HG03135 (cell line): ENCODE measurements at regions not wholly inside any gene's neighbourhood (a gene's known extent, or its start where the extent isn't known, plus 50 kb on each side); places are given as distances from the start of the nearest gene placed in this dataset.
"Not testable (repeated sequence)": the region's sequence is repeated elsewhere in the genome, so short reads cannot be mapped to it uniquely, and the experiment has no call there.

Source experiments
- ATAC-seq: cut with Tn5 transposase; IDR thresholded peaks from one replicate; pipeline ENCODE4 v1.9.1; 2021; ENCODE audit warnings: mild to moderate bottlenecking, moderate library complexity; ENCODE audit not compliant: unreplicated experiment

- no peak for ATAC-seq
These were observed 104.7 kb upstream of the TRIM2 start for GRCh38 chr4:153099391-153100140.

GRCh38 chr4:153106736-153107135, 97.5 kb upstream of the TRIM2 start:
- not testable (repeated sequence) for ATAC-seq

- ATAC-seq = no peak
These were observed 97.0 kb upstream of the TRIM2 start for GRCh38 chr4:153107246-153107645.

- no peak for ATAC-seq
These were observed 94.9 kb upstream of the TRIM2 start for GRCh38 chr4:153109296-153109849.

GRCh38 chr4:153110739-153111138, 93.5 kb upstream of the TRIM2 start:
- ATAC-seq = no peak

GRCh38 chr4:153111426-153112040, 92.7 kb upstream of the TRIM2 start:
- no peak for ATAC-seq

GRCh38 chr4:153112041-153112441, 92.2 kb upstream of the TRIM2 start:
- no peak for ATAC-seq

GRCh38 chr4:153113061-153113837, 91.0 kb upstream of the TRIM2 start:
- ATAC-seq = no peak

- no peak for ATAC-seq
These were observed 90.5 kb upstream of the TRIM2 start for GRCh38 chr4:153113838-153114105.

- ATAC-seq = no peak
These were observed 89.4 kb upstream of the TRIM2 start for GRCh38 chr4:153114771-153115321.

- peak; percentile 76 for ATAC-seq
These were observed 88.6 kb upstream of the TRIM2 start for GRCh38 chr4:153115322-153116290.

GRCh38 chr4:153116291-153116680, 88.0 kb upstream of the TRIM2 start:
- ATAC-seq = no peak

GRCh38 chr4:153116801-153117200, 87.4 kb upstream of the TRIM2 start:
- no peak for ATAC-seq

GRCh38 chr4:153117554-153117953, 86.7 kb upstream of the TRIM2 start:
- no peak for ATAC-seq

GRCh38 chr4:153119626-153120025, 84.6 kb upstream of the TRIM2 start:
- ATAC-seq = no peak

GRCh38 chr4:153120235-153120634, 84.0 kb upstream of the TRIM2 start:
- ATAC-seq = no peak

GRCh38 chr4:153122855-153123254, 81.4 kb upstream of the TRIM2 start:
- ATAC-seq = no peak

GRCh38 chr4:153126137-153126536, 78.1 kb upstream of the TRIM2 start:
- no peak for ATAC-seq

GRCh38 chr4:153127760-153128494, 76.3 kb upstream of the TRIM2 start:
- no peak for ATAC-seq

- no peak for ATAC-seq
These were observed 72.6 kb upstream of the TRIM2 start for GRCh38 chr4:153131596-153131995.
